ENCODE measurements at regions not wholly inside any gene's neighbourhood (a gene's known extent, or its start where the extent isn't known, plus 50 kb on each side); places are given as distances from the start of the nearest gene placed in this dataset.

DNA sequence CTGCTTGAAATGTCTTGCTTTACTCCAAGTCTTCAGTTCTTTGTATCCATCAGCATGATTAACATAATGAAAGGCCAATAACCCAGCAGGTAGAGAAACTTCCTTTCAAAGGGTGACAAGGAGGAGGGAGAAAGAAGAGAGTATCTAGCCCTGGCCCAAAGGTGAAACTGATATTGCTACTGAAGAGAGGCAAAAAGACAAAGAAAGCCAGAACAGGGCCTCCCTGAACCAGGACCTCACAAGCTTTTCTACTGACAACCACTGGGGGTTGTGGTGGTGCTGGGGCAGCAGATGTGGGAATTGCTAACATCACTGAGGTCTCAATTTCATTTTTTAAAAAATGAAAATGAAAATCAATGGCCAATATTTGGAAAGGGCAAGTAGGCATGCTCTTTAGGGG, 234.1 kb downstream of the RSL24D1 start:
- Histone ChIP-seq H3K9me3 (peaks cover 0 to 24% (median 0%) of the 10 kb centered on the region in 3 donors), H3K27me3 (no peaks in the 10 kb centered on the region)
- TF ChIP-seq POLR2AphosphoS5 (IDR thresholded peaks at IDR 0.05): no peak
- TF ChIP-seq, protein P1, sequence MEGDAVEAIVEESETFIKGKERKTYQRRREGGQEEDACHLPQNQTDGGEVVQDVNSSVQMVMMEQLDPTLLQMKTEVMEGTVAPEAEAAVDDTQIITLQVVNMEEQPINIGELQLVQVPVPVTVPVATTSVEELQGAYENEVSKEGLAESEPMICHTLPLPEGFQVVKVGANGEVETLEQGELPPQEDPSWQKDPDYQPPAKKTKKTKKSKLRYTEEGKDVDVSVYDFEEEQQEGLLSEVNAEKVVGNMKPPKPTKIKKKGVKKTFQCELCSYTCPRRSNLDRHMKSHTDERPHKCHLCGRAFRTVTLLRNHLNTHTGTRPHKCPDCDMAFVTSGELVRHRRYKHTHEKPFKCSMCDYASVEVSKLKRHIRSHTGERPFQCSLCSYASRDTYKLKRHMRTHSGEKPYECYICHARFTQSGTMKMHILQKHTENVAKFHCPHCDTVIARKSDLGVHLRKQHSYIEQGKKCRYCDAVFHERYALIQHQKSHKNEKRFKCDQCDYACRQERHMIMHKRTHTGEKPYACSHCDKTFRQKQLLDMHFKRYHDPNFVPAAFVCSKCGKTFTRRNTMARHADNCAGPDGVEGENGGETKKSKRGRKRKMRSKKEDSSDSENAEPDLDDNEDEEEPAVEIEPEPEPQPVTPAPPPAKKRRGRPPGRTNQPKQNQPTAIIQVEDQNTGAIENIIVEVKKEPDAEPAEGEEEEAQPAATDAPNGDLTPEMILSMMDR (IDR thresholded peaks at IDR 0.05): no peak

DNA sequence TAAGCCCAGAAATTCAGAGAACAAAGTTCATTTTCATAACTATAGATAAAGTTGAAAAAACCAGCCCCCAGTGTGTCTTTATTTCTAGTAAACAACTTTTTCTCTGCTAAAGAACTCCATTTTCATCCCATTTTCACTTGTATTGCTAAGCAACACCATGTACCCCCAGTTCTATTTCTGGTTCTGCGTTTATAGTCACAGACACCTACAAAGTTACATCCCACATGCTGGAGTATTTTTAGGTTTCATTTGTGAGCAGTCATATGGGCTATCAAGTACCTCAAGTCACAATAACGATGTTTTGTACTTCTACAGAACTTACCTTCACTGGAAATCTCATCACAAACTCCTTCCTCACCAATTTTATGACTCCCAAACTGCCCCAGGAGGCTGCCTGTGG, 236.5 kb downstream of the RSL24D1 start:
- peaks cover 0 to 18% (median 0%) of the 10 kb centered on the region in 3 donors for H3K4me1 ChIP-seq
- H3K4me3 ChIP-seq: no peak overlapping the region
- no peaks in the 10 kb centered on the region for H3K36me3 ChIP-seq
- WGBS, 2 donors (ENCODE audit: low coverage in 1 of 2): 73 to 80% methylated on average over 1 to 2 of the region's 2 CpGs
- H3K27me3 ChIP-seq: no peaks in the 10 kb centered on the region
- no peak for ATAC-seq
- no peak for TF ChIP-seq POLR2AphosphoS5 (IDR thresholded peaks at IDR 0.05)
- TF ChIP-seq, protein P1 (IDR thresholded peaks at IDR 0.05): no peak
- no peak for TF ChIP-seq POLR2A (IDR thresholded peaks at IDR 0.05)
- no peak for TF ChIP-seq EP300 (IDR thresholded peaks at IDR 0.05)
- no peak overlapping the region for H3K27ac ChIP-seq
- peaks cover 0 to 15% (median 0%) of the 10 kb centered on the region in 3 donors for H3K9me3 ChIP-seq

More for the DNA sequence above, 234.1 kb downstream of the RSL24D1 start:
- no peaks in the 10 kb centered on the region for H3K36me3 ChIP-seq
- peaks cover 0 to 18% (median 0%) of the 10 kb centered on the region in 3 donors for H3K4me1 ChIP-seq
- H3K4me3 ChIP-seq: no peak overlapping the region
- ATAC-seq: no peak
- no peak overlapping the region for H3K27ac ChIP-seq

DNA sequence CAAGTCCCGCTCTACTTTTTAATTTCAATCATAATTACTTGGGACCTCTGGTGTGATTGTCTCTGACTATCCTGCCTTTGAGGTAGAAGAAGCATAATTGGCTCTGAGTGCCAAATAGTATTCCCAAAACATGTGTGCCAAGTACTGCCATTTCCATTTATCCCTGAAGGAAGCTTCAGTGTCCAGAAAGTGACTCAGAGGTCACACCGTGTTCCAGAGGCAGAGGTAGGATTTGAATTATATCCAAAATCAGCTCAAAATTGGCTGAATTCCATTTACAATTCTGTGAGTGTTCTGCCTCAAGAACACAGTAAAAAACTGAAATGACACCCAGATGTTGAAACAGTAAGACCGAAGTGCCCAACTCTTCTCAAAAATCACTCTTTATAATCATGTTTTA, 255.3 kb downstream of the RSL24D1 start:
- TF ChIP-seq EP300 (IDR thresholded peaks at IDR 0.05) (no peak), POLR2AphosphoS5 (IDR thresholded peaks at IDR 0.05) (no peak), POLR2A (IDR thresholded peaks at IDR 0.05) (no peak)
- TF ChIP-seq, protein P1 (IDR thresholded peaks at IDR 0.05): no peak
- no peak overlapping the region for H3K27ac ChIP-seq
- ATAC-seq: no peak

DNA sequence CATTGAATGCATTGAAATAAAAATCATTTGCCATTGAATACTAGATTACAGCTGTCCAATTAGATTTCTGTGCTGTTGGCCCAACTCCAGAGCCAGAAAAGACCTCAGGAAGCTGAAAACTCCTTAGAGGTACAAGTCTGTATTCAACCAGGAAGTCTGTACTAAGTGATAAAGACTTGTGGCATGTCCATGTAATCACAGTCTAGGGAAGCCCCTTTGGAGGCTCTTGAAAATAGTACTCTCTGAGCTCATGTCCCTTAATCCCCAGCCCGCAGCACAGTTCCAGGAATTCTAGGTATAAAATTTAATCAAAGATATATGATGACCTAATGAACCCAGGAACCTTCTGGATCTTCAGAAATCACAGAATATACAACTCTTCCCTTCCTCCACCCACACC, 279.4 kb downstream of the RSL24D1 start:
- Histone ChIP-seq H3K9me3 (no peaks in the 10 kb centered on the region), H3K4me3 (no peak overlapping the region), H3K36me3 (no peaks in the 10 kb centered on the region), H3K27me3 (no peaks in the 10 kb centered on the region), H3K4me1 (no peaks in the 10 kb centered on the region), H3K27ac (no peak overlapping the region)
- no peak for ATAC-seq
- 38 to 83% methylated on average over 1 of the region's 1 CpG for WGBS, 2 donors (ENCODE audit: low coverage in 1 of 2)
- TF ChIP-seq POLR2A (IDR thresholded peaks at IDR 0.05) (no peak), POLR2AphosphoS5 (IDR thresholded peaks at IDR 0.05) (no peak), EP300 (IDR thresholded peaks at IDR 0.05) (no peak)
- TF ChIP-seq, protein P1 (IDR thresholded peaks at IDR 0.05): no peak

More for the DNA sequence above, 255.3 kb downstream of the RSL24D1 start:
- H3K4me1 ChIP-seq: no peaks in the 10 kb centered on the region
- 56 to 83% methylated on average over 2 to 3 of the region's 3 CpGs for WGBS, 2 donors (ENCODE audit: low coverage in 1 of 2)
- no peaks in the 10 kb centered on the region for H3K27me3 ChIP-seq
- no peaks in the 10 kb centered on the region for H3K36me3 ChIP-seq
- no peak overlapping the region for H3K4me3 ChIP-seq
- no peaks in the 10 kb centered on the region for H3K9me3 ChIP-seq

DNA sequence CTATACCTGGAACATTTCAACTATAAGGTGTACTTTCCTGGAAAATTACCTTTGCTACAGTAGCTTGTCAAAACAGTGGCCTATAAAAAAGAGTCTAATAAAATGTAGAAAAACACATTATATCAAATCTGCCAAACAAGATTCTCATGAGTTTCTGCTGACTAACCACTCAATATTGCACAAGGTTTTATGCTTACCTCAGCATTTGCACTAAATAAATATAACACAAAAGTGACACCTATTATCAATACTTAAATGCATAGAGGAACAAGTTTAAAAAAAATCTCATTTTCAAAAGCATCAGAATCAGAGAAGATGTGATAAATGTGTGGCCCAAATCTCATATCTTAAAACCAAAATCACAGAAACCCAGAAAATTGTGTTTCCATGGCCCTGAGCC, 281.4 kb downstream of the RSL24D1 start:
- TF ChIP-seq EP300 (IDR thresholded peaks at IDR 0.05) (no peak), POLR2AphosphoS5 (IDR thresholded peaks at IDR 0.05) (no peak), POLR2A (IDR thresholded peaks at IDR 0.05) (no peak)
- TF ChIP-seq, protein P1 (IDR thresholded peaks at IDR 0.05): no peak
- H3K4me3 ChIP-seq: no peak overlapping the region
- H3K4me1 ChIP-seq: no peaks in the 10 kb centered on the region
- no peaks in the 10 kb centered on the region for H3K27me3 ChIP-seq
- H3K36me3 ChIP-seq: no peaks in the 10 kb centered on the region
- ATAC-seq: no peak
- H3K27ac ChIP-seq: no peak overlapping the region
- H3K9me3 ChIP-seq: no peaks in the 10 kb centered on the region

Measured in gastroesophageal sphincter (tissue), 4 donors.